CD4-positive, alpha-beta T cell (primary cell): ENCODE measurements at regions not wholly inside any gene's neighbourhood (a gene's known extent, or its start where the extent isn't known, plus 50 kb on each side); places are given as distances from the start of the nearest gene placed in this dataset.

ENCODE experiments used
- ATAC-seq: fragments of 200-7000 bp; cut with Tn5 transposase; one replicate; pipeline ENCODE4 v1.10.0; 2022; ENCODE audit warnings: mild to moderate bottlenecking; ENCODE audit not compliant: poor library complexity
- CTCF ChIA-PET: fragments of 350-600 bp; sonication (Branson Sonifier 250); formaldehyde crosslinking; loops from one replicate; lab custom pipeline; 2021; ENCODE audit warnings: antibody characterized with exemption, inconsistent platforms; lab: Charles Lee
- POLR2A ChIA-PET: fragments of 350-600 bp; sonication (Branson Sonifier 250); formaldehyde crosslinking; loops from one replicate; lab custom pipeline; 2021; ENCODE audit warnings: antibody characterized with exemption, inconsistent platforms; lab: Charles Lee
- DNase-seq, 14 experiments: peaks; one replicate each; pipeline ENCODE4 v3.0.0-alpha.2; 2013 to 2020; ENCODE audit warnings: mixed read lengths in 2 of 14
- H3K27ac ChIP-seq, 2 donors: one replicate each; pipeline versions ENCODE4 v1.5.1 to v1.7.0; 2013; ENCODE audit warnings: low read length in 2 of 2, low read depth in 1 of 2, mild to moderate bottlenecking in 1 of 2
- H3K27me3 ChIP-seq, 2 experiments: 1 replicate in 1 of 2; 2 replicates in 1 of 2; pipeline versions ENCODE4 v1.6.1 to v1.7.0; 2013; ENCODE audit warnings: low read length in 2 of 2, control low read depth in 1 of 2, mild to moderate bottlenecking in 1 of 2, moderate library complexity in 1 of 2; ENCODE audit not compliant: insufficient read depth in 2 of 2, control insufficient read depth in 1 of 2
- H3K36me3 ChIP-seq: one replicate; pipeline ENCODE4 v1.6.1; 2013; ENCODE audit warnings: low read length, control low read depth; ENCODE audit not compliant: insufficient read depth
- H3K4me1 ChIP-seq: one replicate; pipeline ENCODE4 v1.6.1; 2013; ENCODE audit warnings: low read length, control low read depth; ENCODE audit not compliant: insufficient read depth
- H3K4me3 ChIP-seq: one replicate; pipeline ENCODE4 v1.5.1; 2013; ENCODE audit warnings: mild to moderate bottlenecking, low read length, moderate library complexity
- H3K9me3 ChIP-seq, 2 experiments: 1 replicate in 1 of 2; 2 replicates in 1 of 2; pipeline versions ENCODE4 v1.6.1 to v1.7.0; 2013; ENCODE audit warnings: low read length in 2 of 2, mild to moderate bottlenecking in 2 of 2, control low read depth in 1 of 2, moderate library complexity in 1 of 2; ENCODE audit not compliant: control insufficient read depth in 1 of 2, insufficient read depth in 1 of 2
- H3K27ac Mint-ChIP-seq: one replicate; pipeline ENCODE4 v1.8.0; 2020; ENCODE audit warnings: mixed read lengths
- H3K27me3 Mint-ChIP-seq: one replicate; pipeline ENCODE4 v1.8.0; 2021; ENCODE audit warnings: mixed read lengths
- H3K36me3 Mint-ChIP-seq: one replicate; pipeline ENCODE4 v1.8.0; 2021; ENCODE audit warnings: low read depth, mixed read lengths
- H3K4me1 Mint-ChIP-seq: one replicate; pipeline ENCODE4 v1.8.0; 2021; ENCODE audit warnings: low read depth, mixed read lengths
- H3K4me3 Mint-ChIP-seq: one replicate; pipeline ENCODE4 v1.8.0; 2020; ENCODE audit warnings: mild to moderate bottlenecking, mixed read lengths
- H3K9me3 Mint-ChIP-seq: one replicate; pipeline ENCODE4 v1.8.0; 2020; ENCODE audit warnings: mixed read lengths
- CTCF ChIP-seq: fragments of 200-600 bp; IDR thresholded peaks from one replicate; pipeline ENCODE4 v1.8.0; 2022; ENCODE audit warnings: antibody characterized with exemption, mild to moderate bottlenecking
- intact Hi-C, 2 experiments: fragments of 100-400 bp; cut with DNase I in 1 of 2; cut with micrococcal nuclease in 1 of 2; formaldehyde crosslinking; loops; one replicate each; pipeline versions ENCODE4 v1.15.1 to v1.9.0; 2023 to 2025; cut with DNase I, micrococcal nuclease

GRCh38 chr2:186033541-186033940 is 294.9 kb downstream of the FSIP2 start:
- H3K36me3 ChIP-seq: no peaks in the 10 kb centered on the region
- no peak for ATAC-seq
- DNase-seq: no peak
- Mint-ChIP-seq H3K27me3 (no peaks in the 10 kb centered on the region), H3K9me3 (no peaks in the 10 kb centered on the region), H3K27ac (no peak overlapping the region), H3K4me1 (no peaks in the 10 kb centered on the region), H3K4me3 (no peak overlapping the region), H3K36me3 (no peaks in the 10 kb centered on the region)
- no peaks in the 10 kb centered on the region for H3K4me1 ChIP-seq
- POLR2A ChIA-PET: no interaction called here
- intact Hi-C loops: no loop called here
- CTCF ChIA-PET: no interaction called here
- H3K27me3 ChIP-seq: no peaks in the 10 kb centered on the region
- H3K9me3 ChIP-seq: no peaks in the 10 kb centered on the region
- H3K27ac ChIP-seq: no peak overlapping the region
- no peak for TF ChIP-seq CTCF
- no peak overlapping the region for H3K4me3 ChIP-seq

- Histone ChIP-seq H3K4me1 (no peaks in the 10 kb centered on the region), H3K27ac (no peak overlapping the region), H3K9me3 (no peaks in the 10 kb centered on the region), H3K27me3 (no peaks in the 10 kb centered on the region), H3K36me3 (no peaks in the 10 kb centered on the region), H3K4me3 (no peak overlapping the region)
- DNase-seq: no peak
- no peak for TF ChIP-seq CTCF
- POLR2A ChIA-PET: no interaction called here
- H3K4me1 Mint-ChIP-seq: no peaks in the 10 kb centered on the region
- intact Hi-C loops: no loop called here
- H3K4me3 Mint-ChIP-seq: no peak overlapping the region
- CTCF ChIA-PET: no interaction called here
- no peaks in the 10 kb centered on the region for H3K36me3 Mint-ChIP-seq
- H3K9me3 Mint-ChIP-seq: no peaks in the 10 kb centered on the region
- ATAC-seq: no peak
- H3K27me3 Mint-ChIP-seq: no peaks in the 10 kb centered on the region
- H3K27ac Mint-ChIP-seq: no peak overlapping the region
These were observed 298.4 kb downstream of the FSIP2 start for GRCh38 chr2:186036862-186037449.

DNA sequence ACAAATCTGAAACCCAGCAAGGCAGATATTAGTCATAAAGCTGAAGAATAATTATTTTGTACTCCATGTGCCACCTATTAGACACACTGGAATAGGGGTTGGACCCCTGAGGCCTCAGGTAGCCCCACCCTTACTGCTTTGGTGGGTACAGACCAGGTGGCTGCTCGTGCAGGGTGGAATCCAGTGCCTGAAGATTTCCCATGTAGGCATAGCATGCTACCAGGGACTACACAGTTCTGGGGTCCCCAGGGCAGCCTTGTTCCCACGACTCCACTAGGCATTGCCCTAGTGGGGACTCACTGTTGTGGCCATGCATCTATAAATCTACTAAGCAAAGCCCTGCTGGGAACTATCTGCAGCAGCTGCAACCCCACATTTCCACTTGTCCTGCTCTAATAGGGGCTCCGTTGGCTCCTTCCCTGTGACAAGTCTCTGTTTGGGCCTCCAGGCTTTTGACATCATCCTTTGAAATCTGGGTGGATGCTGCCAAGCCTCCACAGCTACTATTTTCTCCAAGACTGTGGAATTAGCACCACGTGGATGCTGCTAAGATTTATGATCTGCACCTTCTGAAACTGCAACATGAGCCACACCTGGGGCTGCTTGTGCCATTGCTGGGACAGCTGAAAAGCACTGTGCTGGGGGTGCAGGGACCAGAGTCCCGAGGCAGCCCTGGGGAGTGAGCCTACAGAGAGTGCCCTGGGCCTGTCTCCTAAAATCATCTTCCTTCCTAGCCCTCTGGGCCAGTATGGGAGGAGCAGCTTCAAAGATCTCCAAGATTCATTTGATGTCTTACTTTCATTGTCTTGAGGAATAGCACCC is 303.8 kb downstream of the FSIP2 start:
- no peak overlapping the region for H3K4me3 ChIP-seq
- H3K36me3 ChIP-seq: no peaks in the 10 kb centered on the region
- TF ChIP-seq CTCF: no peak
- ChIA-PET POLR2A (no interaction called here), CTCF (no interaction called here)
- Mint-ChIP-seq H3K4me1 (no peaks in the 10 kb centered on the region), H3K9me3 (no peaks in the 10 kb centered on the region), H3K27ac (no peak overlapping the region), H3K4me3 (no peak overlapping the region), H3K36me3 (no peaks in the 10 kb centered on the region), H3K27me3 (no peaks in the 10 kb centered on the region)
- peaks cover 0 to 3% of the 10 kb centered on the region in 2 experiments for H3K9me3 ChIP-seq
- ATAC-seq (no peak), DNase-seq (peak in 1 of 14 experiments; percentile 0)
- intact Hi-C loops: no loop called here
- no peak overlapping the region for H3K27ac ChIP-seq
- no peaks in the 10 kb centered on the region for H3K27me3 ChIP-seq
- H3K4me1 ChIP-seq: no peaks in the 10 kb centered on the region
